ENCODE measurements at regions not wholly inside any gene's neighbourhood (a gene's known extent, or its start where the extent isn't known, plus 50 kb on each side); places are given as distances from the start of the nearest gene placed in this dataset.
"Not testable (repeated sequence)": the region's sequence is repeated elsewhere in the genome, so short reads cannot be mapped to it uniquely, and the experiment has no call there.

DNA sequence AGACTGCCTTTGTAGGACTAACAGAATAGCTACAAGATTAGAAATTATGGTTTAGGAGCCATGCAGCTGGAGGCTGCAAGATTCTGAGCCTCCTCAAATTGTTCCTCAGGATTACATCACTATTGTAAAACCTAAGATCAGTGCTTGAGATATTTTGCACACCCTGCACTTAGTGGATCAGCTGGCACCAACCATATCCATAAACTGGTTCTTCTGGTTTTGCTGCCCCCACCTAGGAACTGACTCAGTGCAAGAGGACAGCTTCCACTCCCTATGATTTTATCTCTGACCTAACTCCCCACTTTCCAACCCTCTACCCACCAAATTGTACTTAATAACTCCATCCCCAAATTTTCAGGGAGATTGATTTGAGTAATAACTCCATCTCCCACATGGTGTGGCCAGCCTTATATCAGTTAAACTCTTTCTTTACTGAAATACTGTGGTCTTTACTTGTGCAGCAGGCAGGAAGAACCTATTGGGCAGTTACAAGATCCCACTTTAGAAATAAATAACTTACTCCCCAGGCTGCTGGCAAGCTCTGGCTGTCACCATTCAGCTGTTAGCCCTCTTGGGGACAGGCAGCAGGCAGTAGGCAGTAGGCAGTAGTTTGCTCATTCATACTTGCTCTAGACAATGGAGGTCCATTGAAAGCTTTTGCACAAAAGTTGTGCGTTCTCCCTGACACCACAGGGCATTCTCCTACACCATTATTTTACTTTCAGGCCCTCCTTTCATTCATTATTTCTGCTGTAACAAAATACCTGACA, 119.0 kb downstream of the SLC17A6 start:
- Mint-ChIP-seq H3K9me3 (no peaks in the 10 kb centered on the region), H3K27ac (no peak overlapping the region), H3K4me1 (no peaks in the 10 kb centered on the region), H3K4me3 (no peak overlapping the region), H3K36me3 (ENCODE audit: low read depth) (no peaks in the 10 kb centered on the region), H3K27me3 (no peaks in the 10 kb centered on the region)
- DNase-seq = no peak
- ChIA-PET POLR2A (no interaction called here), CTCF (no interaction called here)

DNA sequence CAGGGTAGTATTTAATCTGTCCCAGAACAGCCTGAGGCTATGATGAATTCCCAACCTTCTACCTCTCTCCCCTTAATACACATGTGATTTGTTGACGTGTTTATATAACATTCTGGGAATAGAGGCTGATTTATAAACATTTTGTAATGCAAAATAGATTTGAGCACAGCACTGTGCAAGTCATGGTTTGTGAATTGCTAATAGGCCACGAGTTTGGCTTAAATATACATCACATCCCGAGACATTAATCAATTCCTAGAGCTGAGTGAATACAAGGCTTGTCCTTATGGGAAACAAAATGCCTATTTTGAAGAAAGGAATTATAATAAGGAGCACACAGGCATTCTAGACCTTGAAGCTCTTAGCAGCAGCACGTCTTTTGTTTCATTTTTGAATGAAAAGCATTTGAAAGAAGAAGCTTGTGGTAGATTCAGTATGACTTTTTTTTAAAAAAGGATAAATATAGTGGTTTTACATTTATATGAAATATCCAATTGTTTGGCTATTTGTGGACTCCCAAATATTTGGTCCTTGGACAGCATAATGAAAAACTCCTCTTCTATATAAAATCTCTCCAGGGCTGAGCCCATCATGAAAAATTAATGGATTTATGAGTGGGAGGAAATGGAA, 116.4 kb downstream of the SLC17A6 start:
- Mint-ChIP-seq H3K36me3 (ENCODE audit: low read depth) (no peaks in the 10 kb centered on the region), H3K4me3 (no peak overlapping the region), H3K27ac (no peak overlapping the region), H3K4me1 (no peaks in the 10 kb centered on the region), H3K9me3 (no peaks in the 10 kb centered on the region), H3K27me3 (no peaks in the 10 kb centered on the region)
- DNase-seq = no peak
- ChIA-PET POLR2A (no interaction called here), CTCF (no interaction called here)

DNA sequence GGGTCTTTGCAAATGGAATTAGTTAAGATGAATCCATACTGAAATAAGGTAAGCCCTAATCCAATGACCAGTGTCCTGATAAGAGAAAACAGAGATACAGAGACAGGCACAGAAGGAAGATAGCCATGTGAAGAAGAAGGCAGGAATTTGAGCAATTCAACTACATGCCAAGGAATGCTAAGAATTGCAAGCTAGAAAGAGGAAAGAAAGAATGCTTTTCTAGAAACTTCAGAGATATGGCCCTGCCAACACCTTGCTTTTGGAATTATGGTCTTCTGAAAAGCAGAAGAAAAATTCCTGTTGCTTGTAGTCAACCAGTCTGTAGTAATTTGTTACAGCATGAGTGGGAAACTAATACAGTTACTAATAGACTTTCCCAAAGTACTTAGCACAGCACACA, 111.3 kb downstream of the SLC17A6 start:
- Mint-ChIP-seq H3K9me3 (no peaks in the 10 kb centered on the region), H3K4me3 (no peak overlapping the region), H3K36me3 (ENCODE audit: low read depth) (no peaks in the 10 kb centered on the region), H3K27me3 (no peaks in the 10 kb centered on the region), H3K4me1 (no peaks in the 10 kb centered on the region), H3K27ac (no peak overlapping the region)
- ChIA-PET POLR2A (no interaction called here), CTCF (no interaction called here)
- no peak for DNase-seq

DNA sequence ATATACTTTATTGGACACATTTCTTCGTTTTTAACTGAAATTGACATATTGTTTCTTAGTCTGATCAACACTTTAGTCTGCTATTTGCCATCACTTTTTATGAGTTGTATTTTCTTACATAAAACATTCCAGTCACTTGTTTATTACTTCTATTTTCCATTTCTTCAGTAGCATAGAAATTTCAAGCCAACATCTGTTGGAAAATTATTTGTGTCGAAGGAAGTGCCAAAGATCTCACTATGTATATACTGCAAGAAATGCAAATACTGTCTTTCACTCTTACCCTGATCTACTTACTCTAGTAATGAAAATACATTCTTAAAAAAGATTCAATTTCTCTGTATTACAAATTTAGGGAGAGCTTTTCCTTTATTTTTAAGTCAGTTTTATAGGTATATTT, 105.9 kb downstream of the SLC17A6 start:
- DNase-seq = no peak
- Mint-ChIP-seq H3K4me1 (no peaks in the 10 kb centered on the region), H3K27me3 (no peaks in the 10 kb centered on the region), H3K4me3 (no peak overlapping the region), H3K36me3 (ENCODE audit: low read depth) (no peaks in the 10 kb centered on the region), H3K27ac (no peak overlapping the region), H3K9me3 (no peaks in the 10 kb centered on the region)
- ChIA-PET POLR2A (no interaction called here), CTCF (no interaction called here)

DNA sequence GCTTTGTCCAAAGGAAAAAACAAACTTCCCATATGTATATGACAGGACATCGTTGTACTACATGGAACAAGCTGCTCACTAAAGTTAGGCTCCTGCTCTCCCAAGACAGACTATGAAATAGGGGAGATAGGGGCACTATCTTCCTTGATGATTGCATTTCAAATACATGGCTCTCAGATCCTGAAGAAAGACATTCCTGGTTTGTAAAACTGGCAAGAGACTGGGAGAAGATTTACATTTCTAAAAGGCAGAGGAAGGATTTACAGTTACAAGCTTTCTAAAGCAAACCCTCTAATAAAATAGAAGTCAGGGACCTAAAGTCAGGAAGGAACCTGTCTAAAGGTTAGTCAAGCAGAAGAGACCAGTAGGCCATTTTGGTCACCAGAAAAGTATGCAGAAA, 103.7 kb downstream of the SLC17A6 start:
- ChIA-PET CTCF (no interaction called here), POLR2A (no interaction called here)
- Mint-ChIP-seq H3K9me3 (no peaks in the 10 kb centered on the region), H3K36me3 (ENCODE audit: low read depth) (no peaks in the 10 kb centered on the region), H3K4me3 (no peak overlapping the region), H3K27ac (no peak overlapping the region), H3K27me3 (no peaks in the 10 kb centered on the region), H3K4me1 (no peaks in the 10 kb centered on the region)
- no peak for DNase-seq

DNA sequence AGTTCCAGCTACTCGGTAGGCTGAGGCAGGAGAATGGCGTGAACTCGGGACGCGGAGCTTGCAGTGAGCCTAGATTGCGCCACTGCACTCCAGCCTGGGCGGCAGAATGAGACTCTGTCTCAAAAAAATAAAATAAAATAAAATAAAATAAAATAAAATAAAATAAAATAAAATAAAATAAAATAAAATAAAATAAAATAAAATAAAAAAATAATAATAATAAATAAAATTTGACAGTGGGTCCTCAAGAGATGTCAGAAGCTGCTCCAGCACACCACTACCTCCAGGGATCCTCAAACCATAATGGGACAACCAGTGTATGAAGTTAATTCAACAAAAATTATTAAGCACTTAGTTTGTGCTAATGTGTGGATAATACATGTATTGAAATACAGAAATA, 97.4 kb downstream of the SLC17A6 start:
- peaks cover 19% of the 10 kb centered on the region for H3K27me3 Mint-ChIP-seq
- H3K9me3 Mint-ChIP-seq = not testable (repeated sequence)

DNA sequence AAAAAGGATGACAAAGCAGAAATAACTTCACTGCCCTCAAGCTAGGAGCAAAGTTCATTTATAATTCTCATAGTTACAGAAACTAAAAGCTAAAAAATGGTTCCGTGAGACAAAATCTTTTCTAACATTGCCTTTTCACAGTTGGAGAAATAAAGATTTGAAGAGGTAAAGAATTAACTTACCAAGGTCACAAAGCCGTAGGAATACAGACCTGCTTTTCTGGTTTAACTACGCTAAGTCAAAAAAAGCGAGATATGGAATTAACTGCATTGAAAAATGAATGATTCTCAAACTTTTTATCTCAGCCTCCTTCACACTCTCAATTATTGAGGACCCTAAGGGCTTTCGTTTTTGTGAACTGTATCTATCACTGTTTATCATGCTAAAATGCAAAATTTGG, 95.3 kb downstream of the SLC17A6 start:
- ChIA-PET CTCF (no interaction called here), POLR2A (no interaction called here)
- no peak for DNase-seq
- H3K36me3 Mint-ChIP-seq (ENCODE audit: low read depth) = no peaks in the 10 kb centered on the region
- no peak overlapping the region for H3K27ac Mint-ChIP-seq
- H3K4me3 Mint-ChIP-seq = no peak overlapping the region
- no peaks in the 10 kb centered on the region for H3K9me3 Mint-ChIP-seq
- H3K4me1 Mint-ChIP-seq = peaks cover 14% of the 10 kb centered on the region
- peaks cover 19% of the 10 kb centered on the region for H3K27me3 Mint-ChIP-seq

More for the DNA sequence above, 97.4 kb downstream of the SLC17A6 start:
- H3K4me3 Mint-ChIP-seq; POLR2A ChIA-PET; DNase-seq; CTCF ChIA-PET; H3K36me3 Mint-ChIP-seq (ENCODE audit: low read depth); H3K27ac Mint-ChIP-seq: not testable (repeated sequence)
- peaks cover 14% of the 10 kb centered on the region for H3K4me1 Mint-ChIP-seq

DNA sequence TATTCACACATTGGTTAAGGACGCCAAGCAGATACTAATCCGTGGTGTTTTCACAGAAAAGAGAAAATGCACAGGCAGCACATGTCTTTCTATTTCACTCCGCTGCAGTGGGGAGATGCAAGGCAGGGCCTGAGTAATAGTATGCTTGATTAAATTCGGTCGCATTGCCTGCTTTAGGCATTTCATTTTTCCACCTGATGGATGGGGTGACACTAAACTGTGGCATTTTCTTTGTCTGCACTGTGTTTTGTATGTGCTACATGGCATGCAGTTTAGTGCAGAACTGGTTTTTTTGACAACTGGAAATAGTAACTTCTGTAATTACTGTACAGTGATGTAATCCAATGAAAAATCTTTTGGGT, 94.9 kb downstream of the SLC17A6 start:
- Mint-ChIP-seq H3K9me3 (no peaks in the 10 kb centered on the region), H3K36me3 (ENCODE audit: low read depth) (no peaks in the 10 kb centered on the region), H3K4me1 (peaks cover 14% of the 10 kb centered on the region), H3K4me3 (no peak overlapping the region), H3K27ac (no peak overlapping the region), H3K27me3 (peaks cover 19% of the 10 kb centered on the region)
- no peak for DNase-seq
- CTCF ChIA-PET = no interaction called here
- POLR2A ChIA-PET = no interaction called here

DNA sequence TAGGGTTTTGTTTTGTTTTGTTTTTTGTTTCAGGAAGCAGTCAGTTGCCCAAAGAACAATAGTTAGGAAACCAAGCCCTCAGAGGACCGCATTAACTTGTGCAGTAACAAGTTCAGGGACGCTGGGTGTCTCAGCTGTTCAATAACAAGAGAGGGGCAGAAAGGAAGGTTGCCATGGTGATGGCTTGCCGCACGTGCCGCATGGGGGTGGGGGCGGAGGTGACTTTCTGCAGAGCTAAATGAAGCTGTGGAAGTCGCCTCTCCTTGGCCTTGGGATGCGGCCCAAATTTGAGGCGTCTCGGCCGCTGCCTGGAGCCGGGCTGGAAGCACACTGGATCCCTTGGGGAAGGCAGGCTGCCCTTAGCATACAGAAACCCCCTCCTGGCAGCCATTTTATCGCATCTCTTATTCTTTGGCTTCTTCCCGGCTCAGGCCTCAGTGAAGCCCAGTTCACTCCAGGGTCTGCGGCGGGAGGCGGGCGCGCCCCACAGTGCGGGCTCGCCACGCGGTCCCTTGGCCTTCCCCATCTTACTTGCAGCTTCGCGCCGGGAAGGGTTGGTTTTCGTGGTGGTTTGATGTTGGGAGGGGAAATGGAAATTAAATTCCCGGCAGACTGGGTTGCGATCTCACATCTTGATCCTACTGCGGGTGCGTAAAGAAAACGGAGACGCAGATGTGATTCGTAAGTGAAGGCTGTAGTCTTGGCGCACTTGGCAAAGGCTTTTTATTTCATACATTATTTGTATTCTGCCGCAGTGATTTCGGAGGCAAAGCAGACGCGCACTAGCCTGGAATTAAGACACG, 94.3 kb downstream of the SLC17A6 start:
- CTCF ChIA-PET = no interaction called here
- Mint-ChIP-seq H3K36me3 (ENCODE audit: low read depth) (no peaks in the 10 kb centered on the region), H3K4me3 (no peak overlapping the region), H3K27ac (no peak overlapping the region), H3K4me1 (peaks cover 14% of the 10 kb centered on the region), H3K9me3 (no peaks in the 10 kb centered on the region), H3K27me3 (peaks cover 19% of the 10 kb centered on the region)
- POLR2A ChIA-PET = no interaction called here
- no peak for DNase-seq

DNA sequence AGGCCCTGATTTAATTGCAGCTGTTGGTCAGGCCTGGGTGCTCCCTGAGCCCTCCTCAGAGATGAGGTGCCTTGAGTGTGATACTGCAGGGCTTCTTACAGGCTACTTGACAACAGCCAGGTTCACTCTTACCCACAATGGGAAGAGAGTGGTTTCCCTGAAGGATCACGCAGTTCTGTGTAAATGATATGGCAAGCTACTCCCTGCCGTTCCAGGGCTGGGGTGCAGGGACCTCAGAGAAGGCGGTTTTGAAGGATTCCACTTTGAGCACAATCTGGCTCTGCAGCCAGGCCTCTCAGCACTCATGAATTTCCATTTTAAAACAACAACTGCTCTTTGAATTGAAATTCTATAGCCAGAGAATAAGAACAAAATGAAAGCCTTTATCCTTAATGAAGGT, 92.9 kb downstream of the SLC17A6 start:
- no peaks in the 10 kb centered on the region for H3K9me3 Mint-ChIP-seq
- no peak overlapping the region for H3K4me3 Mint-ChIP-seq
- H3K27me3 Mint-ChIP-seq = peaks cover 19% of the 10 kb centered on the region
- ChIA-PET POLR2A (no interaction called here), CTCF (no interaction called here)
- peaks cover 14% of the 10 kb centered on the region for H3K4me1 Mint-ChIP-seq
- no peak for DNase-seq
- H3K36me3 Mint-ChIP-seq (ENCODE audit: low read depth) = no peaks in the 10 kb centered on the region
- H3K27ac Mint-ChIP-seq = no peak overlapping the region

DNA sequence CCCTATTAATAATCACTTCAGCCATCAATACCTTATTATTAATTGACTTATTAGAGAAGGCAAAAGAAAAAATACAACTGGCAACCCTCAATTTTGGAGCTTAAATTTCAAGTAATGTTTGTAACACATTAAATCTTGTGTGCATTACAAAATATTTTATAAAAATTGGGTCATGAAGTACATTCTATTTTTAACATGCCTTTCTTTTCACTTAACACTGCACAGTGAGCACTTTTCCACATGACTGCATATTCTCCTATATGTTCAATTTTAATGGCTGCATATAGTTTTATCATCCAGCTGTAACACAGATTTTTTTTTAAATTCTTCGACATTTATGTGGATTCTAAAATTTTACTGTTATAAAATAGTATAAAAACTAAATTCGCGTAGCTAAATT, 92.5 kb downstream of the SLC17A6 start:
- Mint-ChIP-seq H3K4me3 (no peak overlapping the region), H3K27me3 (peaks cover 19% of the 10 kb centered on the region), H3K36me3 (ENCODE audit: low read depth) (no peaks in the 10 kb centered on the region), H3K9me3 (no peaks in the 10 kb centered on the region), H3K4me1 (peaks cover 14% of the 10 kb centered on the region), H3K27ac (no peak overlapping the region)
- CTCF ChIA-PET = no interaction called here
- POLR2A ChIA-PET = no interaction called here
- DNase-seq = no peak

DNA sequence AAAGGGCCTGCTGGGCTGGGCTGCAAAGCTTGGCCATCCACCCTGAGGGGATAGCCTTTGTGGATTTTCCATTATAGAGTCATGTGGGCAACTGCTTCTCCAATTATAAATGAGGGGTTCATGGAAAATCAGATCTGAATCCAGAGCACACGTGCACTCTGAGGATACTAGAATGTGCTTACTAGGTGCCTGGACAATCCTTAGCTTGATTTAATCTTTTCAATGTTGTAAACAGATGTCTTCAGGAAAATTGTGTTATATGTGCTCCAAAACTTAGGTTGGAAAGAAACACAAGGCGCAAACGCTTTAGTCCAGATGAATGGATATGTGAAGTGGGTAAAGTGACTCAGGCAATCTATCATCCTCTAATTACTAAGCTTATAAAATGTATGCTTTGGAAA, 92.0 kb downstream of the SLC17A6 start:
- no peaks in the 10 kb centered on the region for H3K36me3 Mint-ChIP-seq (ENCODE audit: low read depth)
- DNase-seq = no peak
- H3K27ac Mint-ChIP-seq = no peak overlapping the region
- H3K4me1 Mint-ChIP-seq = peaks cover 14% of the 10 kb centered on the region
- peaks cover 19% of the 10 kb centered on the region for H3K27me3 Mint-ChIP-seq
- ChIA-PET POLR2A (no interaction called here), CTCF (no interaction called here)
- no peaks in the 10 kb centered on the region for H3K9me3 Mint-ChIP-seq
- no peak overlapping the region for H3K4me3 Mint-ChIP-seq

Data from activated CD4-positive, alpha-beta T cell treated with anti-CD3 and anti-CD28 coated beads, Interleukin-2, amount 10 ng/mL, durations not matched to agents 7 days and 5 days (primary cell).